ENCODE measurements at regions not wholly inside any gene's neighbourhood (a gene's known extent, or its start where the extent isn't known, plus 50 kb on each side); places are given as distances from the start of the nearest gene placed in this dataset.

GRCh38 chr15:35141743-35142471 is 56.8 kb upstream of the NANOGP8 start:
- POLR2A ChIA-PET (ENCODE audit: unreplicated experiment), result interaction anchor here (0.7 kb wide), 1 partner anchor 1285 kb away, joined by 3 read pairs; no protein-coding TSS in a partner anchor
- dilution Hi-C loops (cut with HindIII; ENCODE audit: low sequenced_read_pairs, unreplicated experiment), result no loop called here

More at GRCh38 chr15:35141743-35142471, 56.8 kb upstream of the NANOGP8 start:
- TF ChIP-seq FOS (IDR thresholded peaks at IDR 0.05; ENCODE audit: low read depth, low read length) (peak; percentile 86), CEBPB (IDR thresholded peaks at IDR 0.05; ENCODE audit: low read depth, low read length) (peak; percentile 98), MAFK (IDR thresholded peaks at IDR 0.05; ENCODE audit: low read depth, low read length) (no peak), NFE2L2 (IDR thresholded peaks at IDR 0.05; ENCODE audit: low read depth, low read length) (no peak)
- intact Hi-C loops (cut with micrococcal nuclease) (no loop called here), in situ Hi-C loops (cut with MboI; ENCODE audit: low sequenced_read_pairs) (no loop called here)
- CTCF ChIA-PET, result interaction anchor here (0.7 kb wide), 1 partner anchor 85 kb away, joined by 4 read pairs; no protein-coding TSS in a partner anchor
- peak; percentile 91 for ATAC-seq (ENCODE audit: low read depth)
- Histone ChIP-seq H3K18ac (ENCODE audit: low read depth, low read length) (peak overlapping the region; percentile 83), H2BK5ac (ENCODE audit: low read depth, low read length, poor library complexity, severe bottlenecking) (peak overlapping the region; percentile 99), H2BK15ac (ENCODE audit: low read depth, low read length) (peak overlapping the region; percentile 35; the same call in 1 of the 3 replicates), H3K14ac (replicated peaks; ENCODE audit: low read depth, low read length) (peak overlapping the region; percentile 53; the same call in 1 of the 2 replicates), H2BK120ac (ENCODE audit: low read depth, low read length) (peak overlapping the region; percentile 100), H2AK5ac (ENCODE audit: low read depth, low read length) (no peak overlapping the region), H3K9me3 (ENCODE audit: control insufficient read depth, insufficient read depth, low read length) (0 out of 2 replicates have a peak, but pooled peaks cover 2% of the 10 kb centered on the region), H2BK20ac (ENCODE audit: low read depth, low read length) (peak overlapping the region; percentile 86), H3K9me1 (ENCODE audit: insufficient read depth, low read length) (peaks cover 11% of the 10 kb centered on the region), H3K4me2 (ENCODE audit: low read depth, low read length) (peak overlapping the region; percentile 78; the same call in 1 of the 2 replicates), H2AK9ac (replicated peaks; ENCODE audit: low read depth, low read length, poor library complexity) (no peak overlapping the region), H3K4me1 (ENCODE audit: control insufficient read depth, insufficient read depth, low read length) (peaks cover 16% of the 10 kb centered on the region), H3K23ac (ENCODE audit: low read depth, low read length) (peak overlapping the region; percentile 55; the same call in 1 of the 2 replicates), H2AFZ (replicated peaks; ENCODE audit: low read length, poor library complexity) (no peak overlapping the region), H3K36me3 (ENCODE audit: control insufficient read depth, insufficient read depth, low read length) (no peaks in the 10 kb centered on the region), H3K9ac (ENCODE audit: low read depth, low read length) (no peak overlapping the region; the same call in 1 of the 2 replicates), H3K79me1 (ENCODE audit: low read depth in 1 of 2, low read length in 2 of 2) (no peaks in the 10 kb centered on the region), H4K5ac (ENCODE audit: low read depth, low read length) (peak overlapping the region; percentile 73), H4K91ac (ENCODE audit: insufficient read depth, low read depth, low read length) (peak overlapping the region; percentile 53; the same call in 1 of the 2 replicates), H3K4me3 (ENCODE audit: insufficient read depth, low read depth, low read length) (no peak overlapping the region), H4K8ac (ENCODE audit: low read depth in 2 of 2, low read length in 2 of 2) (peak overlapping the region; percentile 36 to 99), H3K27ac (ENCODE audit: insufficient read depth, low read length) (peak overlapping the region; percentile 95; the same call in 1 of the 2 replicates), H3K27me3 (ENCODE audit: control insufficient read depth, insufficient read depth, low read length) (no peaks in the 10 kb centered on the region), H3K4ac (ENCODE audit: low read depth, low read length) (peak overlapping the region; percentile 100), H4K20me1 (ENCODE audit: insufficient read depth, low read length) (no peaks in the 10 kb centered on the region), H3K56ac (ENCODE audit: extremely low read depth, insufficient read depth, low read length) (peak overlapping the region; percentile 93)
- peak; percentile 96 for DNase-seq
- BruUV-seq (replicated peaks), result no TSS peak
